ENCODE measurements at regions not wholly inside any gene's neighbourhood (a gene's known extent, or its start where the extent isn't known, plus 50 kb on each side); places are given as distances from the start of the nearest gene placed in this dataset.

DNA sequence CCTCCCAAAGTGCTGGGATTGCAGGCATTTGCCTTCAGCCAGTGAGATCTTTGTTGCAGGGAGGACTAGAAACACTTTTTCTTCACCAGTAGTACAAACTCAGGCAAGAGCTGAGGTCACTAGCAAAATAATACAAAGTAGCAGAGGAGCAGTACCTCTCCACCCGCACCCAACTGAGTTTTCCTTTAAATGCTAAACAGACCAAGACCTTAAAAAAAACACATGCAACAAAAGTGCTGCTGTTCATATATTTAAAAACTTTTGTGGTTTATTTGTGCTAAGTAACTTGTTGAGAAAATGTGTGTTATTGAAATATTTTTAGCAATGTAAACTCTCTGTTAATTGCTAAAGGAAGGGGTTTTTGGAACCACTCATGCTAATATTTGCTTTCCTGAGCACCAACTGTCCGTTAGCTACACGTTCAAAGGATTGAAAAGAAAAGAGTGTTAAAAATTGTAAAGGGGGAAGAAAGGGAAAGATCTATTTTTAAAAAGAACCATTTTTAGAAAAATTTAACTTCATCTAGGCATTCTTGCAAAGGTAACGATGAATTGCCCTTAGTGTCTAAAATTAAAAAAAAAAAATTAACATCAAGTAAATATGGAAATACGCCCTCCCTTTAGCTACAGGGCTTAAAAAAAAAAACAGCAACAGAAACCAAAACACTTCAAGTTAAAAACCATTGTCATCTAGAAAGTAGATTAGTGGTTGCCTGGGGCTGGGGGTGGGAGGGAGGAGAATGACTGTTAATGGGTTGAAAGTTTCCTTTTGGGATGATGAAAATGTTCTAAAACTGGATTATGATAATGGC, 114.0 kb upstream of the KRAS start:
- ChIA-PET POLR2A (interaction anchor here (0.8 to 2.0 kb wide), 6 partner anchors 10 to 832 kb away, joined by 4 to 13 read pairs (median 5); partner anchors contain the start of gene KRAS), SMC1A (ENCODE audit: uncharacterized antibody, unreplicated experiment) (interaction anchor here (0.8 to 5.6 kb wide), 16 partner anchors 12 to 414 kb away, joined by 3 to 64 read pairs (median 8); no protein-coding TSS in a partner anchor), RAD21 (ENCODE audit: unreplicated experiment) (interaction anchor here (0.6 to 3.3 kb wide), 15 partner anchors 12 to 180 kb away, joined by 3 to 23 read pairs (median 9); partner anchors contain the start of gene KRAS), CTCF (interaction anchor here (1.0 to 2.6 kb wide), 6 partner anchors 28 to 124 kb away, joined by 3 to 18 read pairs (median 4); partner anchors contain the start of gene KRAS)
- Histone ChIP-seq H3K27me3 (replicated peaks in 1 of 2; ENCODE audit: control insufficient read depth in 2 of 2, insufficient read depth in 2 of 2, low read length in 1 of 2) (no peaks in the 10 kb centered on the region; a peak in 1 of 4 replicates), H3K27ac (ENCODE audit: control insufficient read depth, insufficient read depth) (peak overlapping the region; percentile 28), H3K4me2 (ENCODE audit: control insufficient read depth, insufficient read depth) (peak overlapping the region; percentile 85), H3K79me2 (ENCODE audit: control insufficient read depth, insufficient read depth, low read length) (no peaks in the 10 kb centered on the region), H3K36me3 (ENCODE audit: control insufficient read depth in 2 of 2, insufficient read depth in 2 of 2, low read length in 1 of 2) (no peaks in the 10 kb centered on the region), H3K9ac (ENCODE audit: control insufficient read depth, insufficient read depth, low read length) (peak overlapping the region; percentile 10; the same call in 1 of the 2 replicates), H3K4me1 (ENCODE audit: control insufficient read depth, insufficient read depth, low read length) (peaks cover 8% of the 10 kb centered on the region), H3K9me3 (replicated peaks; ENCODE audit: control insufficient read depth, insufficient read depth, low read length) (no peaks in the 10 kb centered on the region; the same call in 2 of the 3 replicates), H2AFZ (ENCODE audit: control insufficient read depth, low read depth, low read length) (peak overlapping the region; percentile 37), H3K4me3 (peak overlapping the region; percentile 61), H4K20me1 (ENCODE audit: control insufficient read depth, insufficient read depth) (no peaks in the 10 kb centered on the region)
- intact Hi-C loops (cut with micrococcal nuclease; ENCODE audit: unreplicated experiment) (loop anchor here (1.0 kb wide), 1 partner anchor 44 kb away; no protein-coding TSS in a partner anchor), in situ Hi-C loops (cut with MboI) (no loop called here)
- ATAC-seq, result peak; percentile 91
- no peak for DNase-seq (ENCODE audit: low read depth, low spot score)
- FAIRE-seq, result peak; percentile 91
- BruUV-seq (replicated peaks), result no TSS peak
- WGBS (ENCODE audit: insufficient coverage, insufficient replicate concordance, low lambda C conversion rate, missing lambda C conversion rate), result 2% methylated on average over 5 of the region's 5 CpGs
- TF ChIP-seq NBN (IDR thresholded peaks at IDR 0.05), result peak; percentile 57; the same call in 1 of the 2 replicates
- TF ChIP-seq, protein P1, sequence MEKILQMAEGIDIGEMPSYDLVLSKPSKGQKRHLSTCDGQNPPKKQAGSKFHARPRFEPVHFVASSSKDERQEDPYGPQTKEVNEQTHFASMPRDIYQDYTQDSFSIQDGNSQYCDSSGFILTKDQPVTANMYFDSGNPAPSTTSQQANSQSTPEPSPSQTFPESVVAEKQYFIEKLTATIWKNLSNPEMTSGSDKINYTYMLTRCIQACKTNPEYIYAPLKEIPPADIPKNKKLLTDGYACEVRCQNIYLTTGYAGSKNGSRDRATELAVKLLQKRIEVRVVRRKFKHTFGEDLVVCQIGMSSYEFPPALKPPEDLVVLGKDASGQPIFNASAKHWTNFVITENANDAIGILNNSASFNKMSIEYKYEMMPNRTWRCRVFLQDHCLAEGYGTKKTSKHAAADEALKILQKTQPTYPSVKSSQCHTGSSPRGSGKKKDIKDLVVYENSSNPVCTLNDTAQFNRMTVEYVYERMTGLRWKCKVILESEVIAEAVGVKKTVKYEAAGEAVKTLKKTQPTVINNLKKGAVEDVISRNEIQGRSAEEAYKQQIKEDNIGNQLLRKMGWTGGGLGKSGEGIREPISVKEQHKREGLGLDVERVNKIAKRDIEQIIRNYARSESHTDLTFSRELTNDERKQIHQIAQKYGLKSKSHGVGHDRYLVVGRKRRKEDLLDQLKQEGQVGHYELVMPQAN (conservative IDR thresholded peaks at IDR 0.05), result no peak
- no peak for TF ChIP-seq RCOR1 (conservative IDR thresholded peaks at IDR 0.05; ENCODE audit: low read depth, low read length)
- TF ChIP-seq ATF7 (IDR thresholded peaks at IDR 0.05; ENCODE audit: low read depth), result peak; percentile 69
- peak; percentile 93 for TF ChIP-seq ZNF384 (IDR thresholded peaks at IDR 0.05; ENCODE audit: borderline replicate concordance, low read depth, low read length)
- no peak for TF ChIP-seq SREBF1 (IDR thresholded peaks at IDR 0.05; ENCODE audit: low read length)
- TF ChIP-seq RAD21 (IDR thresholded peaks at IDR 0.05; ENCODE audit: insufficient read depth, low read depth, low read length), result no peak
- TF ChIP-seq, protein P2, sequence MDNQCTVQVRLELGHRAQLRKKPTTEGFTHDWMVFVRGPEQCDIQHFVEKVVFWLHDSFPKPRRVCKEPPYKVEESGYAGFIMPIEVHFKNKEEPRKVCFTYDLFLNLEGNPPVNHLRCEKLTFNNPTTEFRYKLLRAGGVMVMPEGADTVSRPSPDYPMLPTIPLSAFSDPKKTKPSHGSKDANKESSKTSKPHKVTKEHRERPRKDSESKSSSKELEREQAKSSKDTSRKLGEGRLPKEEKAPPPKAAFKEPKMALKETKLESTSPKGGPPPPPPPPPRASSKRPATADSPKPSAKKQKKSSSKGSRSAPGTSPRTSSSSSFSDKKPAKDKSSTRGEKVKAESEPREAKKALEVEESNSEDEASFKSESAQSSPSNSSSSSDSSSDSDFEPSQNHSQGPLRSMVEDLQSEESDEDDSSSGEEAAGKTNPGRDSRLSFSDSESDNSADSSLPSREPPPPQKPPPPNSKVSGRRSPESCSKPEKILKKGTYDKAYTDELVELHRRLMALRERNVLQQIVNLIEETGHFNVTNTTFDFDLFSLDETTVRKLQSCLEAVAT (IDR thresholded peaks at IDR 0.05), result peak; percentile 72
- TF ChIP-seq PML (IDR thresholded peaks at IDR 0.05; ENCODE audit: low read length), result peak; percentile 54
- TF ChIP-seq, protein P3, sequence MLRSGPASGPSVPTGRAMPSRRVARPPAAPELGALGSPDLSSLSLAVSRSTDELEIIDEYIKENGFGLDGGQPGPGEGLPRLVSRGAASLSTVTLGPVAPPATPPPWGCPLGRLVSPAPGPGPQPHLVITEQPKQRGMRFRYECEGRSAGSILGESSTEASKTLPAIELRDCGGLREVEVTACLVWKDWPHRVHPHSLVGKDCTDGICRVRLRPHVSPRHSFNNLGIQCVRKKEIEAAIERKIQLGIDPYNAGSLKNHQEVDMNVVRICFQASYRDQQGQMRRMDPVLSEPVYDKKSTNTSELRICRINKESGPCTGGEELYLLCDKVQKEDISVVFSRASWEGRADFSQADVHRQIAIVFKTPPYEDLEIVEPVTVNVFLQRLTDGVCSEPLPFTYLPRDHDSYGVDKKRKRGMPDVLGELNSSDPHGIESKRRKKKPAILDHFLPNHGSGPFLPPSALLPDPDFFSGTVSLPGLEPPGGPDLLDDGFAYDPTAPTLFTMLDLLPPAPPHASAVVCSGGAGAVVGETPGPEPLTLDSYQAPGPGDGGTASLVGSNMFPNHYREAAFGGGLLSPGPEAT (IDR thresholded peaks at IDR 0.05; ENCODE audit: low read depth), result peak; percentile 87; the same call in 1 of the 2 replicates
- TF ChIP-seq DPF2 (IDR thresholded peaks at IDR 0.05), result 0 out of 2 replicates have a peak, but pooled peaks have one; percentile 20
- TF ChIP-seq SUPT20H (IDR thresholded peaks at IDR 0.05; ENCODE audit: borderline replicate concordance, control insufficient read depth, low read depth, low read length), result no peak
- TF ChIP-seq HCFC1 (IDR thresholded peaks at IDR 0.05; ENCODE audit: low read length), result no peak
- TF ChIP-seq HDGF (IDR thresholded peaks at IDR 0.05), result no peak
- peak; percentile 76 for TF ChIP-seq JUNB (IDR thresholded peaks at IDR 0.05)
- TF ChIP-seq LARP7 (IDR thresholded peaks at IDR 0.05), result no peak
- TF ChIP-seq GATAD2B (conservative IDR thresholded peaks at IDR 0.05; ENCODE audit: low read depth), result no peak
